HG03045 (cell line): ENCODE measurements at regions not wholly inside any gene's neighbourhood (a gene's known extent, or its start where the extent isn't known, plus 50 kb on each side); places are given as distances from the start of the nearest gene placed in this dataset.

Experiments used
- ATAC-seq: cut with Tn5 transposase; IDR thresholded peaks from one replicate; pipeline ENCODE4 v1.9.1; 2021; ENCODE audit warnings: mild to moderate bottlenecking, moderate library complexity; ENCODE audit not compliant: unreplicated experiment

DNA sequence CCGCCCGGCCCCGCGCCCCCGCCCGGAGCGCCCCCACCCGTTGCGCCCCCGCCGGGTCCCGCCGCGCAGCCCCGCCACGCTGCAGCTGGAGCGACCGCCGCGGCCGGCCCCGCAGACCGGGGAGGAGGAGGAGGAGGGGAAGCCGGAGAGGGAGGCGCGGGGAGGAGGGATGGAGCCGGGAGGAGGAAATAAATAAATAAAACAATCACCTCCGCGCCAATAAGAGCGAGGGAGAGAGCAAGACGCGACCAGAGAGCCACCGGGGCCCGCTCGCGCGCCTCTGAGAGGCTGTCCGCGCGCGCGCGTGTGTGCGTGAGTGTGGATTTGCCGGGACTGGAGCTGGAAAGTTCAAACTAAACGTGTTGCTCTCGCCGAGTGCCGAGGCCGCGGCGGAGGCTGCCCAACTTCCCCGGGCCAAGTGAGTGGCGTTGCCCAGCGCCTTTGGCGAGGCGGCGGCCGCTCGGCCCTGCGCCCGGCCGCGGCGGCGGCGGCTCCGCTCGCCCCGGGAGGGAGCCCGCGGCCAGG, 2184.4 kb upstream of the TENM3 start:
- peak; percentile 29 for ATAC-seq

DNA sequence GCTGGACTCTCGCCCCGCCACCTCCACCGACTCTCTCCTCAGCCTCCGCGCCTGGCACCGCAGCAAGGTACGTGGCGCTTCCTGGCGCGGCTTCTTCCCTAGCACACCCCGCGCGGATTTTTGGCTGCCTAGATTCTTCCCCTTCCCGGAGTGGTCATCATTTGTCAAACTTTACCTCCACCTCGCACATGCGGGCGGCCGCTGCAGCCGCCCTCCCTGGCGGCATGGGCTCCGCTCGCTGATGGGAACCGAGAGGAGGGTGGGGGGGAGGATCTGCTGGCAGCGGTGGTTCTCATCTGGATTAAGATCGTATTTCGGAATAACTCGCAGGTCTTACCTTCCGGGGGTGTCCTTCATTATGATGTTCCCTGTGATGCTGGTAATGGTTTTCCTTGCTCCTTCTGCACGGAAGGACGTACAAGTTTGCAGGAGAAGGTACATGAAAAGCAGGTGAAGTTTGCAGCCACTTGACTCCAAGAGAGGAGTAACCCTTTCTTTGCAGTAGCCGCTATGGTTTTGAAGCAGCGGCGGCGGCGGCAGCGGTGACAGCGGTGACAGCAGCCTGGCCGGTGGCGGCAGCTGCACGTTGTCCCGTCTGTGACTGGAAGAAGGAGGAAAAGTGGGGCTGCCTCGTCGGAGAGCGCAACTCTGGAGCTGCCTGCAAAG, 2183.9 kb upstream of the TENM3 start:
- no peak for ATAC-seq

DNA sequence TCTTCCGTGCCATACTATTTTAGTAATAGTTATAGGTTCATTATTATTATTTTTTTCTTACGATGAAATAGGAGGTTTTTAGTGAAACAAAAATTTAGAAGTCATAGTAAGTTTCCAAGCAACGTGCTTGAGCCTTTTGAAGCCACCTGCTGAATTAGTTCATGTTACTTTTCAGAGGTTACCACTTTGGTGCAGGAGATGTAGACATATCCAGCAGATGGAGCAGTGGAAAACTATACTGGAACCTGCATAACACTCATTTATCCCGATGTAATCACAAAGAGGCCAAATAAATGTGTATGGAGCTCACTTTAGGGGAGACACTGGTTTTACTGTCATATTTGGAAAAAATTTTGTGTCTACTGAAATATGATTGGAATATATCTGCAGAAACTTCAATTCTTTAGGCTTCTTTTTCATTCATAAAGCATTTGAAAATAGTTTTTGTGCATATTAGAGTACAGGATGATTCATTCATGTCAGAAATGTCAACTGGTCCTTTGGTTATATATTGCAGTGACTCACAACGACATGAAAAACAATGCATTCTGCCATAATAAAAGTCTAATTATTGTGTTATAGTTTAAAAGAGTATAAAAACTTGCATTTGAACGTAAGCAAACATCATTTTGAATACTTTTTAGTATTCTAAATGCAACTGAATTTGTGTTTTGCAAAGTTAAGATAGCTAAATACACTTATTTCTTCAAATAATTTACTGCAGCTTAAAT, 2182.9 kb upstream of the TENM3 start:
- no peak for ATAC-seq

DNA sequence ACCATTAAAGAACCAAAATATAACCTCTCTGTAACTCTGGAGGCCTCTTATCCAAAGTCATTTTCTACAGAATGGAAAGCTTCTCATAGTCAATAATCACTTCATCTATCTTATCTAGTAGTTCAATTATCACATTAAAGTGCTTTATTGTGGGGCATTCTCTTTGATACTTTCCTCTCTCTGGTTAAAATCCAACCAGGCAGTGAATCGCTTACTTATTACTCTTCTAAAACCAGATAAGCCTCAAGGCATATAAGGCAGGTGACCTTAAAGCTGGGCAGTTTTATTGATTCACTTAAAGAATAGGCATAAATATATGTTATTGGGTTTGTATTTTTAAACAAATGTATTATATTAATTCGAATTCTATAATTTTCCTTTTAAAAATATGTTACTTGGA, 2162.1 kb upstream of the TENM3 start:
- no peak for ATAC-seq

DNA sequence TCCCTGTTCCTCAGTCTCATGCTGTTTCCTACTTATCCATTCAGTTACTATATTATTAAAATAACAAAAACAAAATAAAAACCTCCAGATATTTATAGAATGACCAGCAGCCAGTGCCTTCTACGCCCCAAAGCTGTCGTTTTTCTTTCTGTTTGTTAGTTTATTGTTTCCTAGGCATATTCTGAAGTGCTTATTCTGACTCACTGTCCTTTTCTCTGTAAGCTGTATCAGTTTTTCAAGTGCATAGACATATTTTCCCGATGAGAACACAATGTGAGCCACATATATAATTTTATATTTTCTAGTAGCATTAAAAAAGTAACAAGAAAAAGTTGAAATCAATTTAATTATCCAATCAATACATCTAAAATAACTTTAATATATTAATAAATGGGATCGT, 2158.6 kb upstream of the TENM3 start:
- ATAC-seq: no peak

DNA sequence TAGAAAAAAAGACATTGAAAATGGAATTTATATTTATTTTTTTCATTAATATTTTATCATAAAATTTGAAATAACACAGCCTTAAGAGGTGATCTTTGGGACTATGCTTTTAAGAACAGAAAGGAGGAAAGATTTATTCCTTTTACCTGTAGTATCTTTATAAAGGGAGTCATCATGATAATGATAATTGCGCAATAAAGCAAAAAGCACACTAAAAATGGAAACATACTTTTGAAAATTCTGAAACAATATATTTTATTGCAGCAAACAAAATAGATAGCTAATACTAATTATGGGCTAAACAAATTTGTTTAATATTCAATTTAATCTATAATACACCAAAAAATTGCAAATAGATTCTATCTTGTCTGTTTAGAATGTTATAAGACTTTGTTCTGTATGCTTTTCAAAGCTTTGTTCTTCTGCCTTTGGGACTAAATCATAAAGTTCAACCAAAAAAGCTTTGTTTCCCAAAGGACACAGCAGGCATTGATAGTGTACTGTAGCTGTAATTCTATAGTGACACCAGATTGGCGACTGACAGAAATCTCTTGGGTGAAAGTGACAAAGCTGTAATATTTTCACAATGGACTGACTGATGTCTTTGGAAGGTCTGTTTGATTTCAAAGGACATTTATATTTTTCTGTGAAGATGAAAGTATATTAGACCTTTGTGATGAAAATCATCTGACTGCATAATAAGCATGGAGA, 2156.6 kb upstream of the TENM3 start:
- no peak for ATAC-seq

DNA sequence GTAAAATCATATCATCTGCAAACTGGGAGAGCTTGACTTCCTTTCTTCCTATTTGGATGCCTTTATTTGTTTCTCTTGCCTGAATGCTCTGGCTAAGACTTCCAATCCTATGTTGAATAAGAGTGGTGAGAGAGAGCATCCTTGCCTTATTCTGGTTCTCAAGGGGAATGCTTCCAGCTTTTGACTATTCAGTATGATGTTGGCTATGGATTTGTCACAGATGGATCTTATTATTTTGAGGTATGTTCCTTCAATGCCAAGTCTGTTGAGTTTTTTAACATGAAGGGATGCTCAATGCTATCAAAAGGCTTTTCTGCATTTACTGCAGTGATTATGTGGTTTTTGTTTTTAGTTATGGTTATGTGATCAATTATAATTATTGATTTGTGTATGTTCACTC, 2144.6 kb upstream of the TENM3 start:
- no peak for ATAC-seq

DNA sequence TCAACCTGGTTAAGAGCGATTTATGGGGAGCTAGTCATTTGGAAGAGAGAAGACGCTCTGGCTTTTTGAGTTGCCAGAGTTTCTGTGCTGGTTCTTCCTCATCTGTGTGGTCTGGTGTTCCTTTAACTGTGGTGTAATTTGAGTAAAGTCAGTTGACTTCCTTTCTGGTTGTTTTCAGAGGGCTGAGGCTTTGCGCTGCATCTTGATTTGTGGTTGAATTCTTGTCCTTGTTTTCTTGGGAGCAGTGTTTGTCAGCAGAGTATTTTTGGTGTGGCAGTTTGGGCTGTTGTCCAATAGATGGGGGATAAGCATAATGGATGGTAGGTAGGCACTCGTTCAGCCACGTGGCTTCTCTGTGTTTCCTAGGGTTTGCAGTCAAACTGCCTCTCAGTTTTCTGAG, 2143.2 kb upstream of the TENM3 start:
- no peak for ATAC-seq

DNA sequence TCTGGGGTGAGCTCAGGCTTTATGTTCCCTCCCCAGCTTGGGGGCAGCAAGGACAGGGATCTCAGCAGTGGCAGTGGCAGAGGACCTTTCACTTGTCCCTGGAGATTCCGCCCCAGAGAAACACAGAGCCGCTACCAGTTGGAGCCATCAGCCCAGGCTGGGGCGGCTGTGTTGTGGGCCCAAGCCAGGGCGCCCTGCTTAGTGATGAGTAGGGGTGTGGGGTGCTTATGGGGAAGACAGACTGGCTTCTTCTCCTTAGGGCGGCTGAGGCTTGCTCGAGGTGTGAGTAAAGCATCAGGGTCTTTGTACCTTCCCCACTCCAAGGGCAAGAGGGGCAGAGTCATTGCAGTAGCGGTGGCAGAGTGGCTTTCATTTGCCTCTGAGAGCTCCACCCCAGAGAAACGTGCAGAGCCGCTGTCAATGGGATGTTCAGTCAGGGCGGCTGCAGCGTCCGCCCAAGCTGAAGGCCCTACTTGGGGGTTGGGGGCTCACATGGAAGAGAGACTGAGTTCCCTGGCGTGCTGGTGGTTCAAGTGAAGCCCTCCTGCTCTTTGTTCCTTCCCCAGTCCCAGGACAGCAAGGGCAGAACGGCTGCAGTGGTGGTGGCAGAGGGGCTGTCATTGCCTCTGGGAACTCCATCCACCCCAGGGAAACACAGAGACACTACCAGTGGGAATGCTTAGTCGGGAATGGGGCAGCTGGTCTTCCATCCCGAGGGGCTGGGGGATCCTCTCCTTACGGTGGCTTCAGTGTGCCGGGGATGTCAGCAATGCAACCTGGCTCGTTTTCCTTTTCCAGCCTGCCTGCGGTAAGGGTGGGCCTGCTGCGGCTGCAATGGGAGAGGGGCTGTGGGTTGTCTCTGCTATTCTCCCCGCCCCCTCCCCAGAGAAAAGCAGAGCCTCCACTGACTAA, 2142.5 kb upstream of the TENM3 start:
- ATAC-seq: no peak

DNA sequence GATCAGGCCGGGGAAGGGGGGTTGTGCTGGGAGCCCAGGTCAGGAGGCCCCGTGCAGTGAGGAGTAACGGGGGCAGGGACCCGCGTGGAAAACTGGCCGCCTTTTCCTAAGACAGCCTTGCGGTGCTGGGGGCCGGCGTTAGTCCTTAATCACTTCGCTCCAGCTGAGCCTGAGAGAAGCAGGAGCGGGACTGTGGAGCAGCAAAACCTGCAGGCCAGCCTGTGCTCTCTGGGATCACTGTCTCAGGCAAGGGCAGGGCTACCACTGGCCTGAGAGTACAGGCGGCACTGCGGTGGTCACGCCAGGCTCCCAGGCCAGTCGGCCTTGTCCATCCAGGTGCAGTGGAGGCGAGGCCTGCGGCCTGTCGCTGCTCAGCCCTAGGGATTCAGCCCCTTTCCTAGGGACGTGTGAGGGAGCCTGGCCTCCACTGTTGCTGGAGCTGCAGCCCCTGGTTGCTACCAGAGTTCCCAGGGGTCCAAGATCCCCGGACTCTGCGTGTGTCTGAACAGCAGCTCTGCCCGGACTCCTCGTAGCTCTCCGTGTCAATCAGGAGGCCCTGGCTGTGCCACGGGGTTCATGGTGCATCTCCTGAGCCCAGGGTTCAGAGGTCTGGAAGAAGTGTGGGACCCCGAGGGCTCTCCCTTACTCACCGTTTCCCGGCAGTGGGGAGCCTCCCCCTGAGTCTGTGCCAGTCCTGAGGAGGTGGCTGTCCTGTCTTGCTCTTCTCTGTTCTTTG, 2141.7 kb upstream of the TENM3 start:
- ATAC-seq: no peak

DNA sequence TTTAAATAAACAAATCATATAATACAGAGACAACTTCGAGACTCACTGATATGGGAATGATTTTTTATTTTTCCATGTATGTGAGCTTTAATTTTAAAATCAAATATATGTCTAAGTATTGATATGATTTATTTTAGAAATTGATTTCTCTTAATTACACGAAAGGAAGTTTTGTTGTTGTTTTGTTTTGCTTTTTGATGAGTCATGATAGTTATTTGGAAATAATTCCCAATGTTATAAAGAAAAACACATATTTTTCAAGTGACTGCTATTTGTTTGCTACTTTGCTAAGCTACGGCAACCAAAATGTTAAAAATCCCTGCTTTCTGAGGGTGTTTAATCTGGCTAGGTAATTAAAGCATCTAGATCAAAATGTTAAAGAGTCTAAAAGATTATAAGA, 2139.4 kb upstream of the TENM3 start:
- no peak for ATAC-seq

DNA sequence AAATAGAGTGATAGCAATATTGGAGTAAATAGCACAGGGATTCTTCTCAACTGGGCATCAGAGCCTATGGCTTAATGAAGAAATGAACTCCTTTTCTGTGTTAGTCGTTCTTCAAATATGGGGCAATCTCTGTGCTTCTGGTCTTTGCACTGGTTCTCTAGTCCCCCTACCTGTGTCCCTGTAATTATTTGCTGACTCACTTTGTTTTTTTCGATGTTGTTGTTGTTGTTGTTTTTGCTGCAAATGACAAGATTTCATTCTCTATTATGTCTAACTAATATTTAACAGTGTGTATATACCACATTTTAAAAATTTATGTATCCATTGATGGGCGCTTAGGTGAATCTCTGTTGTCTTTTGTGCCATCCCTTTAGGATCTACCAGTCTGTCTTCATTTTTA, 2137.8 kb upstream of the TENM3 start:
- ATAC-seq: no peak

DNA sequence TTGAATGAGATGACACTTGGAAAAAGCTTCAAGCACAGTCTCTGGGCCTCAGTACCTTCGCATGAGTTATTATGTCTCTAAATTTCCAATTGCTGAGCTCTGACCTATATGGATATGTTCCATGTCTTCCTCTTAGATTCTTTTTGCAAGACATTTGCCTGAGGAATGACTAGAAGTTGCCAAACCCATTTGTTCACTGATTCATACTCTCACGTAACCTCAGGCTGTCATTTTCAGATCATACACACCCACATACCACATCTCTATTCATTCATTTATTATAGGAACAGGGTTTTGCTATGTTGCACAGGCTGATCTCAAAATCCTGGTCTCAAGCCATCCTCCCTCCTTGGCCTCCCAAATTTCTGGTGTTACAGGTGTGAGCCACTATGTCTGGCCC, 2137.1 kb upstream of the TENM3 start:
- no peak for ATAC-seq

DNA sequence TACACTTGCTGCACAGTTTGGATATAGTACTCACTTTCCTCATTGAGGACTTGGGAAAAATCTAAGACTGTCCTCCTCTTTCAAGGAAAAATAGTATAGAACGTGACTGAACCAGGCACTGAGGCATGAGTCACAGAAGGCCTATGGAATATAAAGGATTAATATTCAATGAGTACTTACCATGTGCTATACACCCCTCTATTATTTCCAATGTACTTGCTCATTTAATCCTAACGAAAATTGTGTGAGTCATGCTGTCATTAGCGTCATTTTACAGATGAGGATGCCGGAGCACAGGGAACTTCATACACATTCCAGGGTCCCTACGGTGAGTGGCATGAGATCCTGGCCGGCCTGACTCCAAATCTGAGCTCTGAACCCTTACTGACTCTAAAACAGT, 2136.2 kb upstream of the TENM3 start:
- ATAC-seq: no peak

DNA sequence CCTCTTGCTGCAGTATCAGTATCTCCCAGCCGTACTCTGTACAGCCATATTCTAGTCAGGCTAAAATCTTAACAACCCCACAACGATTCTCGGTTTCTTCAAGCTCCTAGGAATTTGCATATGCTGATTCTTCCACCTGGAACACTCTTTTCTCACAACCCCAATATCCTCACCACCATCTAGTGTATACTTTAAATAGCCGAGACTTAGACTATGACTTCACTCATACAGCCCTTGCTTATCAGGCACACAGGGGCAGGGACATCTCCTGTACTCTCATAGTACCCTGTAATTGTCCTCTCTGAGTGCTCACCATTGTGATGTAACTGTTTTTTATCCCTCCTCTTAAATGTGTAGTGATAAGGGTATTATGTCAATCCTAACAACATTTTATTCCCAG, 2126.4 kb upstream of the TENM3 start:
- no peak for ATAC-seq

DNA sequence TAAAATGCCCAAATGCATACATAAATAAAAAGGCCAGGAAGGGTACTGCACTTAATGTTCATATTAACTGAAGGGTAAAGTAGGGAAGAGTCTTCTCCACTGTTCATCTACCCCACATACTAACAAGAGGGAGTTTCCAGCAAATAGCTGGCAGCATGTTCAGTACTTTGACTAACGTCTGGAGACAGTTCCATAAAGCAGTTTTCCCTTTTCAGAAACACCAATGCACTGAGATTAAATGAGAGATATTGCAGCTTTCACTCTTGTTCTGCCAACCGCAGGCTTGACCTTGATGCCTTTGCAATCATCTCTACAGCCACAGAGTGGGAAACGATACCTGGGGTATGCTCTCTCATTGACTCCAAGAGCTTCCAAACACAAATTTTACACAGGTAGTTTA, 2123.1 kb upstream of the TENM3 start:
- no peak for ATAC-seq

DNA sequence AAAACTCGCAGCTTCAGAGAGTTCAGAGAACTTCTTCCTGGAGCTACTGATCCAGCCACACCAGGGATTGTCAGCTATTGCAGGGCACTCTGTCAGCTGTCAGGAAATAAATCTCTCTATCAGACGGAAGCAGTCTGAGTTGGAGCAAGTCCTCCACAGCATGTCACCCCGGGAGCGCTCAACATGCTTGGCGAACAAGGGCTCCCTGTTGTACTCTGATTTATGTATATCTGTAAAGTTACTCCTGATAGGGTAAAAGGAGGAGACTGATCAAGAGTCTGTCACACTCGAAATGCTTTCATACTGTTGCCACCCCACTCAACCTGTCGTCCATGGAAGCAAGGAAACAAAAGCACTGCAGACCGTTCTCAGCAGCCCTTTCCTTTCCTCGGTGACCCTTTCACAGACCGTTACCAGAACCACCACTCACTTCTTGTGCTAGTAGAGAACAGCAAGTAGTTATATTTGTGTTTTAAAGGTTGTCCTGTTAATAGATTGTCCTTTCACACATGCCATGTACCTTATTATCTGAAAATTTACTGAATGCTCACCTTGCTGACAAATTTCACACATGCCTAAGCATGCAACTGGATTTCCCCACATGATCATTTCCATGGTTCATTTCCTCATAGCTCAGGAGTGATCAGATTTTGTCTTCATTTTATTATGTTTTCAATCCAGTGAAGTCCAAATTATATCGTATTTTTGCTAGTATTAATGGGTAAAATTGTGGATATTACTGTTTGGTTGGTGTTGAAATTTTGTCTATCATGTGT, 2108.9 kb upstream of the TENM3 start:
- peak; percentile 49 for ATAC-seq

DNA sequence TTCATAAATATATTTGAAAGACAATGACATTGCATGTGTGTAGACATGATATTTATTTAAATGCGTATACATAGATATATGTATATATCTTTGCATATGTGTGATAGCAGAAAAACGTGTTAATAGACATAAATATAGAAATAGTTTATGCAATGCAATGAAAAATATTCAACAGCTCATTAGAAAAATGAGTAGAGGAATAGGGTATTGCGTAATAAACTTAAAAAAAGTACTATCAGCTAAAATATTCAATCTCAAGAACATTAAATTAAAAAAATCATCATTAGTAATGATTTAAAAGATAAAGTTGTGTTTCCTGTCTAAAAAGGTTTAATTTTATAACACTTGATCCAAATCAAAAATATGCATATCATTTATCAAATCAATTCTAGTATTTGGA, 2101.5 kb upstream of the TENM3 start:
- no peak for ATAC-seq

DNA sequence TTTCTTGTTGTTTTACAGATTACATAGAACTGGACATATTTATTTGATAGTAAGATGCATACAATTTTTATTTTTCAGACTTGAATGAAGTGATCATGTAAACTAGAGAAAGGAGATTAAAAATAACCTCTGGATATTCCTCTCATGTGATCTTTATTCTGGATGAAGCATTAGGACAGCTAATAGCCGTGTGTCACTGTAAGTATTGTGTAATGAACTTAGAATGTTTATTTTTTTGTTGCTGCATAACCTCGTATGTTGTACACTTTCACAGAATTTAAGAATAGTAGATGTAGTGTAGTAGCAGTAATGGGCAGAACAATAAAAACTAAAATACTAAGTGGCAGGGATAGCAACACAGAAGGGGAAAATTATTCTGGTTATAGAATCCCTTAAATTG, 2094.5 kb upstream of the TENM3 start:
- no peak for ATAC-seq

DNA sequence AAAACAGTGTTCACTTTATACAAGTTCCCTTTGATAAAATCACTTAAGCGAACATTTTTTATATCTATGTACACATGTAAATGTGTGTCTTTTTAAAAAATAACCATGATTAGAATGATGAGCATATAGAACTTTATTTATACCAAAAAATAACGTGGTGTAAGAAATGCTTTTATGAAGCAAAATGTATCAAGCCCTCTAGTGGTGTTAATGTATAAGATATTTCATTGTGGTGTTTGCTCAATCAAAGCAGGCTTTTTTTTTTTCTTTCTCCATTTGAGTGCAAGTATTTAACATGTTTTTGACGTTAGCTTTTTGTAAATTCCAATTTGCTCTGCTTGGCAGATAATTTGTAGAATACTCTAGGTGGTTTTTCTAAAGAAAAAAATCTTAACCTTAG, 2092.4 kb upstream of the TENM3 start:
- no peak for ATAC-seq
